ENCODE measurements at regions not wholly inside any gene's neighbourhood (a gene's known extent, or its start where the extent isn't known, plus 50 kb on each side); places are given as distances from the start of the nearest gene placed in this dataset.

DNA sequence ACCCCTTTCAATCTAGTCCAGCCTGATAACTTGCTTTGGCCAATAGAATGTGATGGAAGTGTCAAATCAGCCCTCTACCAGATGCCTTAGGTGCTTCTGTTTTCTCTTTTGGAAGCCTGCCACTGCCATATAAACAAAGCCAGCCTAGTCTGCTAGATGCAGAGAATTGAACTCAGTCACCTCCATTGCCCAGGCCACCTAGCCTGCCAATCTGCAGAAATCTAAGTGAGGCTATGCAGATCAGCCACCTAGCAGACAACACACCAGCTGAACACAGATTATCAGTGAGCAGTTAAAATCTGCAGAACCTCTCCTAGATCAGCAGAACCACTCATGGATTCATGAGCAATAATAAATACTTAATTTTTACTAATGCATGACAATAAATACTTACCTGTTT, 1108.2 kb downstream of the PCDH18 start:
- Mint-ChIP-seq H3K4me3 (no peak overlapping the region), H3K27me3 (ENCODE audit: low read depth, poor library complexity) (no peaks in the 10 kb centered on the region), H3K9me3 (no peaks in the 10 kb centered on the region), H3K27ac (no peak overlapping the region), H3K4me1 (no peaks in the 10 kb centered on the region), H3K36me3 (ENCODE audit: low read depth) (no peaks in the 10 kb centered on the region)
- TF ChIP-seq, protein P1, sequence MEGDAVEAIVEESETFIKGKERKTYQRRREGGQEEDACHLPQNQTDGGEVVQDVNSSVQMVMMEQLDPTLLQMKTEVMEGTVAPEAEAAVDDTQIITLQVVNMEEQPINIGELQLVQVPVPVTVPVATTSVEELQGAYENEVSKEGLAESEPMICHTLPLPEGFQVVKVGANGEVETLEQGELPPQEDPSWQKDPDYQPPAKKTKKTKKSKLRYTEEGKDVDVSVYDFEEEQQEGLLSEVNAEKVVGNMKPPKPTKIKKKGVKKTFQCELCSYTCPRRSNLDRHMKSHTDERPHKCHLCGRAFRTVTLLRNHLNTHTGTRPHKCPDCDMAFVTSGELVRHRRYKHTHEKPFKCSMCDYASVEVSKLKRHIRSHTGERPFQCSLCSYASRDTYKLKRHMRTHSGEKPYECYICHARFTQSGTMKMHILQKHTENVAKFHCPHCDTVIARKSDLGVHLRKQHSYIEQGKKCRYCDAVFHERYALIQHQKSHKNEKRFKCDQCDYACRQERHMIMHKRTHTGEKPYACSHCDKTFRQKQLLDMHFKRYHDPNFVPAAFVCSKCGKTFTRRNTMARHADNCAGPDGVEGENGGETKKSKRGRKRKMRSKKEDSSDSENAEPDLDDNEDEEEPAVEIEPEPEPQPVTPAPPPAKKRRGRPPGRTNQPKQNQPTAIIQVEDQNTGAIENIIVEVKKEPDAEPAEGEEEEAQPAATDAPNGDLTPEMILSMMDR (IDR thresholded peaks at IDR 0.05) = no peak
- no peak for DNase-seq

GRCh38 chr4:136414981-136415380, 1117.3 kb downstream of the PCDH18 start:
- Mint-ChIP-seq H3K9me3 (no peaks in the 10 kb centered on the region), H3K4me1 (no peaks in the 10 kb centered on the region), H3K36me3 (ENCODE audit: low read depth) (no peaks in the 10 kb centered on the region), H3K27me3 (ENCODE audit: low read depth, poor library complexity) (no peaks in the 10 kb centered on the region), H3K27ac (no peak overlapping the region), H3K4me3 (no peak overlapping the region)
- DNase-seq = no peak
- TF ChIP-seq, protein P1 (IDR thresholded peaks at IDR 0.05) = no peak

GRCh38 chr4:136412708-136413107, 1119.6 kb downstream of the PCDH18 start:
- TF ChIP-seq, protein P1 (IDR thresholded peaks at IDR 0.05) = no peak
- Mint-ChIP-seq H3K36me3 (ENCODE audit: low read depth) (no peaks in the 10 kb centered on the region), H3K27me3 (ENCODE audit: low read depth, poor library complexity) (no peaks in the 10 kb centered on the region), H3K9me3 (no peaks in the 10 kb centered on the region), H3K27ac (no peak overlapping the region), H3K4me1 (no peaks in the 10 kb centered on the region), H3K4me3 (no peak overlapping the region)
- DNase-seq = no peak

DNA sequence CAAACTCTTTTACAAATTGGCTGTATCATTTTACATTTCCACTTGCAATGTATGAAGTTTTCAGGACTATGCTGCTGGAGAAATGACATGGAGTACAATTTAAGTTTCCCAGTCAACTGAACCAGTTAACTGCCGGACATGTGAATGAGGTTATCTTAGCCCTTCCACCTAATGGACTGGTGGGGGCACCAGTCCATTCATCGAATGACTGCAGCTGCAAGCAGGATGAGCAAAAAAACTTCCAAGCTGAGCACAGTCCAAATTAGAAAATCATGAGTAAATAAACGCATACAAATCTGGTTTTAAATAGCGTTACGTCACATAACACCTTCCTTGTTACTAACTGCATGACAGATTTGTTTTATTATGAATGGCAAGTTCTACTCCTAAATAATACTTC, 1131.5 kb downstream of the PCDH18 start:
- DNase-seq = no peak
- no peaks in the 10 kb centered on the region for H3K27me3 Mint-ChIP-seq (ENCODE audit: low read depth, poor library complexity)
- H3K9me3 Mint-ChIP-seq = peaks cover 1% of the 10 kb centered on the region
- H3K4me1 Mint-ChIP-seq = no peaks in the 10 kb centered on the region
- no peak overlapping the region for H3K27ac Mint-ChIP-seq
- TF ChIP-seq, protein P1 (IDR thresholded peaks at IDR 0.05) = no peak
- no peaks in the 10 kb centered on the region for H3K36me3 Mint-ChIP-seq (ENCODE audit: low read depth)
- no peak overlapping the region for H3K4me3 Mint-ChIP-seq

DNA sequence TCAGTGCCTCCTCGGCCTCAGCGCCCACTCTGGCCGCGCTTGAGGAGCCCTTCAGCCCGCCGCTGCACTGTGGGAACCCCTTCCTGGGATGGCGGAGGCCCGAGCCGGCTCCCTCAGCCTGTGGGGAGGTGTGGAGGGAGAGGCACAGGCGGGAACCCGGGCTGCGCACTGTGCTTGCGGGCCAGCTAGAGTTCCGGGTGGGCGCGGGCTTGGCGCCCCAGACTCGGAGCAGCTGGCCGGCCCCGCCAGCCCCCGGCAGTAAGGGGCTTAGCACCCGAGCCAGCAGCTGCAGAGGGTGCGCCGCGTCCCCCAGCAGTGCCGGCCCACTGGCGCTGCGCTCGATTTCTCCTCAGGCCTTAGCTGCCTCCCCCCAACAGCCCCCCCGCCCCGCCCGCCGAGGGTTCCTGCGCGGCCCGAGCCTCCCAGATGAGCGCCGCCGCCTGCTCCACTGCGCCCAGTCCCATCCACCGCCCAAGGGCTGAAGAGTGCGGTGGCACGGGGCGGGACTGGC, 1137.0 kb downstream of the PCDH18 start:
- no peaks in the 10 kb centered on the region for H3K36me3 Mint-ChIP-seq (ENCODE audit: low read depth)
- peaks cover 3% of the 10 kb centered on the region for H3K9me3 Mint-ChIP-seq
- TF ChIP-seq, protein P1 (IDR thresholded peaks at IDR 0.05) = no peak
- no peak overlapping the region for H3K4me3 Mint-ChIP-seq
- no peak for DNase-seq
- no peak overlapping the region for H3K27ac Mint-ChIP-seq
- no peaks in the 10 kb centered on the region for H3K27me3 Mint-ChIP-seq (ENCODE audit: low read depth, poor library complexity)
- no peaks in the 10 kb centered on the region for H3K4me1 Mint-ChIP-seq

DNA sequence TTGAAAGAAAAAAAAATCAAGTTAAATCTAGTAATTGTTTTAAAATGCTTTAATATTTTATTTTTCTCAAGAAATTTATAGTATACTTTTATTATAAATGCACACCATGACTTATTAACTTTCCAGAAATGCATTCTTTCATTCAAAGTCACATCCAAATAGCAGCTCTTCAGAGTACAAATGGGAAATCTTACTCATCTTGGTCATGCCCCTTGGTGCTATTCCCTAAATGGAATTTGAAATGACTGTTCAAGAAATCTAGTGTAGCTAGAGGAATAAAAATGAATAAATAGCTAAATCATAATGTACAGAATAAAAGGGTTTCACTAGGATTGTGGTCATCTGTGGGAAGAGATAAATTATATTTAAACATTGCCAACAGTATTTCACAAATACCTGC, 1139.7 kb downstream of the PCDH18 start:
- no peak for DNase-seq
- H3K4me1 Mint-ChIP-seq = no peaks in the 10 kb centered on the region

More for the DNA sequence above, 1139.7 kb downstream of the PCDH18 start:
- Mint-ChIP-seq H3K36me3 (ENCODE audit: low read depth) (no peaks in the 10 kb centered on the region), H3K4me3 (no peak overlapping the region), H3K9me3 (peaks cover 3% of the 10 kb centered on the region), H3K27me3 (ENCODE audit: low read depth, poor library complexity) (peaks cover 3% of the 10 kb centered on the region), H3K27ac (no peak overlapping the region)
- TF ChIP-seq, protein P1 (IDR thresholded peaks at IDR 0.05) = no peak

Data from nephron progenitor cell (in vitro differentiated cells).